OCI-LY3 (cell line): ENCODE measurements at regions not wholly inside any gene's neighbourhood (a gene's known extent, or its start where the extent isn't known, plus 50 kb on each side); places are given as distances from the start of the nearest gene placed in this dataset.

ENCODE experiments used
- H2AFZ ChIP-seq: fragments of 200-600, 300-600 bp; shearing (Covaris generic); 2 replicates; pipeline ENCODE4 v1.6.0; 2014; ENCODE audit warnings: antibody characterized with exemption, low read depth, low read length
- H3K27ac ChIP-seq: fragments of 200-600, 300-600 bp; sonication (generic); 2 replicates; pipeline ENCODE4 v1.5.1; 2014; ENCODE audit warnings: mild to moderate bottlenecking, low read length, moderate library complexity, mixed read lengths
- H3K27me3 ChIP-seq: fragments of 200-600, 300-600 bp; sonication (generic); 2 replicates; pipeline ENCODE4 v1.6.1; 2014; ENCODE audit warnings: low read depth, low read length, mixed read lengths
- H3K36me3 ChIP-seq: fragments of 200-600, 300-600 bp; sonication (generic); replicated peaks from 2 replicates; pipeline ENCODE3; 2014; ENCODE audit warnings: low read depth, low read length, mixed read lengths
- H3K4me1 ChIP-seq: fragments of 300-600, 200-600 bp; sonication (generic); 2 replicates; pipeline ENCODE4 v1.6.1; 2014; ENCODE audit warnings: low read length, mixed read lengths
- H3K4me2 ChIP-seq: fragments of 200-600, 300-600 bp; sonication (generic); 2 replicates; pipeline ENCODE4 v1.6.1; 2014; ENCODE audit warnings: low read length, mixed read lengths
- H3K4me3 ChIP-seq: fragments of 300-600, 200-600 bp; sonication (generic); 2 replicates; pipeline ENCODE4 v1.5.1; 2014; ENCODE audit warnings: antibody characterized with exemption, mild to moderate bottlenecking, low read length, moderate library complexity
- H3K79me2 ChIP-seq: fragments of 300-600, 200-600 bp; shearing (Covaris generic); 2 replicates; pipeline ENCODE4 v1.6.1; 2014; ENCODE audit warnings: mild to moderate bottlenecking, low read length, mixed read lengths
- H3K9ac ChIP-seq: fragments of 300-600, 200-600 bp; shearing (Covaris generic); 2 replicates; pipeline ENCODE4 v1.6.0; 2014; ENCODE audit warnings: mild to moderate bottlenecking, low read length, moderate library complexity
- H3K9me3 ChIP-seq: fragments of 200-600, 300-600 bp; shearing (Covaris generic); 2 replicates; pipeline ENCODE4 v1.6.1; 2014; ENCODE audit warnings: low read length, mixed read lengths; ENCODE audit not compliant: insufficient read depth
- H4K20me1 ChIP-seq: fragments of 200-600, 300-600 bp; sonication (generic); 2 replicates; pipeline ENCODE4 v1.6.1; 2016; ENCODE audit warnings: low read length, mixed read lengths; ENCODE audit not compliant: insufficient read depth
- EZH2phosphoT487 ChIP-seq: fragments of 200-600 bp; shearing (Covaris generic); IDR thresholded peaks from 2 replicates; pipeline ENCODE4 v1.6.1; 2018; ENCODE audit warnings: antibody characterized with exemption, mixed run types, low read depth
- TF ChIP-seq, protein P1 (sequence below): fragments of 200-600, 300-600 bp; sonication (generic); IDR thresholded peaks from 2 replicates; pipeline ENCODE4 v1.5.1; 2014; ENCODE audit warnings: antibody characterized with exemption, low read length, low read depth

DNA sequence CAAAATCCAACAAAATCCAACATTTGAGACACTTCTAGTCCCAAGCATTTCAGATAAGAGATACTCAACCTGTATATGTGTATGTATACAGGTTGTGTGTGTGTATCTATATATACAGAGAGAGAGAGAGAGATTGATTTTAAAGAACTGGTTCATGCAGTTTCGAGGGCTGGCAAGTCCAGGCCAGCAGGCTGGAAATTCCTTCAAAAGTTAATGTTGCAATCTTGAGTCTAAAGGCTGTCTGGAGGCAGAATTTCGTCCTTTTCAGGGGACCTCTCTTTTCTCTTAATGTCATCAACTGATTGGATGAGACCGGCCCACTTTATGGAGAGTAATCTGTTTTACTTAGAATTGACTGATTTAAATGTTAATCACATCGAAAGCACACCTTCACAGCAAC, 199.6 kb upstream of the IL12A start:
- H3K27ac ChIP-seq, result no peak overlapping the region
- H3K4me1 ChIP-seq, result peaks cover 23% of the 10 kb centered on the region
- H3K9me3 ChIP-seq, result no peaks in the 10 kb centered on the region
- H3K27me3 ChIP-seq, result peaks cover 5% of the 10 kb centered on the region; the same call in 1 of the 2 replicates
- H3K4me3 ChIP-seq, result no peak overlapping the region
- H2AFZ ChIP-seq, result no peak overlapping the region
- TF ChIP-seq, protein P1, sequence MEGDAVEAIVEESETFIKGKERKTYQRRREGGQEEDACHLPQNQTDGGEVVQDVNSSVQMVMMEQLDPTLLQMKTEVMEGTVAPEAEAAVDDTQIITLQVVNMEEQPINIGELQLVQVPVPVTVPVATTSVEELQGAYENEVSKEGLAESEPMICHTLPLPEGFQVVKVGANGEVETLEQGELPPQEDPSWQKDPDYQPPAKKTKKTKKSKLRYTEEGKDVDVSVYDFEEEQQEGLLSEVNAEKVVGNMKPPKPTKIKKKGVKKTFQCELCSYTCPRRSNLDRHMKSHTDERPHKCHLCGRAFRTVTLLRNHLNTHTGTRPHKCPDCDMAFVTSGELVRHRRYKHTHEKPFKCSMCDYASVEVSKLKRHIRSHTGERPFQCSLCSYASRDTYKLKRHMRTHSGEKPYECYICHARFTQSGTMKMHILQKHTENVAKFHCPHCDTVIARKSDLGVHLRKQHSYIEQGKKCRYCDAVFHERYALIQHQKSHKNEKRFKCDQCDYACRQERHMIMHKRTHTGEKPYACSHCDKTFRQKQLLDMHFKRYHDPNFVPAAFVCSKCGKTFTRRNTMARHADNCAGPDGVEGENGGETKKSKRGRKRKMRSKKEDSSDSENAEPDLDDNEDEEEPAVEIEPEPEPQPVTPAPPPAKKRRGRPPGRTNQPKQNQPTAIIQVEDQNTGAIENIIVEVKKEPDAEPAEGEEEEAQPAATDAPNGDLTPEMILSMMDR, result no peak
- no peaks in the 10 kb centered on the region for H4K20me1 ChIP-seq
- no peak overlapping the region for H3K4me2 ChIP-seq
- H3K36me3 ChIP-seq, result no peaks in the 10 kb centered on the region
- H3K79me2 ChIP-seq, result no peaks in the 10 kb centered on the region
- no peak overlapping the region for H3K9ac ChIP-seq

DNA sequence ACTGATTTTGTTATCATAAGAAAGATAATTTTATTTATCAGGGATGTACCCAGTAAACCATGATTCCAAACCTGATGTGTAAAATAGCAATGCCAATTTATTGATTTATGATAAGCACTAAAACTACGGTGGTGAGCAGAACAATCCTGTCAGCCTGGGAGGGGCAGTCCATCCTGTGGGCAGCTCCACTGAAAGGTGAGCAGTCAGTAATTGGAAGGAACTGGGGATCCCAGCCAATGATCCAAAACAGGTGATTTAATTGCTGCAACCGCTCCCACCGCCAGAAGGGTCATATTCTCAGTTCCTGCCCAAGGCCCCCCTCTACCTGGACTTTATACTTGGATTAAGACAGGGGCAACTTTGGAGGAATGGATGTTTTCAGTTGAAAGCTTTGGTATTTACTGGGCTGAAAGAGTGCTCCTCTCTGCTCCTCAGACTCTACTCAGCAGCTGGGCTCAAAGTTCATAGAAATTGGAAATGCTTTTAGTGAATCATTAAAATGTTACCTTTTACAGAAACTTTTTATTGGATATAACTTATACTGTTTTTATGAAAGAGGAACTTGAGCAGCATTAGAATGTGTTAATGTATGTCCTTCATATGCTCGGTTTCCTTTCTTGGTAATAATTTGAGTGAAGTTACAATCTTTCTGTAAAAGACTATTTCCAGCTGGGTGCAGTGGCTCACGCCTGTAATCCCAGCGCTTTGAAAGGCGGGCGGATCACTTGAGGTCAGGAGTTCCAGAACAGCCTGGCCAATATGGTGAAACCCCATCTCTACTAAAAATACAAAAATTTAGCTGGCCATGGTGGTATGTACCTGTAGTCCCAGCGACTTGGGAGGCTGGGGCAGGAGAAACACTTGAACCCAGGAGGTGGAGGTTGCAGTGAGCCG, 198.6 kb upstream of the IL12A start:
- H3K4me3 ChIP-seq, result no peak overlapping the region
- no peak overlapping the region for H3K27ac ChIP-seq
- no peaks in the 10 kb centered on the region for H4K20me1 ChIP-seq

DNA sequence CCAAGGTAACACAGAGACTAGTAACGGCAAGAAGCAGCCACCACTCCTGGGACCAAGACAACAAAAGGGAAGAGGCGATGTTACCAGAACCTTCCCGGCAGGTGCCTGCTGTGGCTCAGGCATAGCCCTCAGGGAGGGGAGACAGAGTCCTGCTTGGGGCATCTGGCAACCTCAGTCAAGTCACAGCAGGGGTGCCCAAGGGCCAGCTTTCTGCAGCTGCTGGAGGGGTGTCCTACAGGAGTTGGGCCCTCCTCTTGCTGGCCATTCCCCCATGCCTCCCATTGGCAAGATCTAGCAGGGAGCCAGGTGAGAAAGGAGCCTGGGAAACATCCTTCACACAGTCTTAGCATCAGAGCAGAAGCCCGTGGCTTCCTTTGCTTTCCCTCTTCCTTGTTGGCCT, 197.3 kb upstream of the IL12A start:
- H3K4me1 ChIP-seq, result peaks cover 24% of the 10 kb centered on the region
- no peaks in the 10 kb centered on the region for H3K79me2 ChIP-seq
- no peaks in the 10 kb centered on the region for H3K36me3 ChIP-seq
- H3K27me3 ChIP-seq, result peaks cover 2% of the 10 kb centered on the region; the same call in 1 of the 2 replicates
- no peaks in the 10 kb centered on the region for H4K20me1 ChIP-seq
- no peak overlapping the region for H3K27ac ChIP-seq
- H3K4me2 ChIP-seq, result no peak overlapping the region
- no peak overlapping the region for H3K4me3 ChIP-seq
- no peak overlapping the region for H2AFZ ChIP-seq
- no peak overlapping the region for H3K9ac ChIP-seq
- H3K9me3 ChIP-seq, result no peaks in the 10 kb centered on the region
- TF ChIP-seq, protein P1, result no peak
- TF ChIP-seq EZH2phosphoT487, result no peak

More for the DNA sequence above, 198.6 kb upstream of the IL12A start:
- H3K9ac ChIP-seq, result no peak overlapping the region
- H3K79me2 ChIP-seq, result no peaks in the 10 kb centered on the region
- no peak overlapping the region for H2AFZ ChIP-seq
- peak overlapping the region; percentile 23 for H3K4me2 ChIP-seq
- no peaks in the 10 kb centered on the region for H3K36me3 ChIP-seq
- H3K4me1 ChIP-seq, result peaks cover 24% of the 10 kb centered on the region
- no peaks in the 10 kb centered on the region for H3K9me3 ChIP-seq
- TF ChIP-seq, protein P1, result no peak
- no peak for TF ChIP-seq EZH2phosphoT487
- H3K27me3 ChIP-seq, result no peaks in the 10 kb centered on the region

DNA sequence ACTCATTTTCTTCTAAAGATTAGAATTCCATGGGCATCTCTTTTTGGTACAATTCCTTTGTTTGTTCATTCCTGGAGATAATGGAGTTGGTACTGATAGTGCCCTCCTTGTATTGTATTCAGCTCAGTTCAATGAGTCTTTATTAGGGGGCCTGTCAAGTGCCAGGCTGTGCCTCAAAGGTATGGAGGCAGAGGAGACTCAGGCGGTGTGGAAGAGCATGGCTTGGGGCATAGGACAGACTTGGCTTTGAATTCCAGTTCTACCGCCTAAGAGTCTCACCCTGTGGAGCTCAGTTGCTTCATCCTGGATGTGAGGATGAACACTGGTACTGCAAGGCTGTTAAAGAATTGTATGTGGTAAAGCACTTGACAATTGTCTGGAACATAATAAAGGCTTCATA, 196.6 kb upstream of the IL12A start:
- Histone ChIP-seq H3K4me1 (peaks cover 24% of the 10 kb centered on the region), H3K4me3 (no peak overlapping the region), H3K79me2 (no peaks in the 10 kb centered on the region), H2AFZ (no peak overlapping the region), H4K20me1 (no peaks in the 10 kb centered on the region), H3K27ac (no peak overlapping the region), H3K36me3 (no peaks in the 10 kb centered on the region), H3K27me3 (peaks cover 9% of the 10 kb centered on the region), H3K9me3 (no peaks in the 10 kb centered on the region), H3K9ac (no peak overlapping the region), H3K4me2 (no peak overlapping the region)
- TF ChIP-seq, protein P1, result no peak
- no peak for TF ChIP-seq EZH2phosphoT487
